WI38 (cell line): ENCODE measurements at regions not wholly inside any gene's neighbourhood (a gene's known extent, or its start where the extent isn't known, plus 50 kb on each side); places are given as distances from the start of the nearest gene placed in this dataset.
"Not testable (repeated sequence)": the region's sequence is repeated elsewhere in the genome, so short reads cannot be mapped to it uniquely, and the experiment has no call there.

ENCODE experiments used
- H3K4me3 ChIP-seq: 2 replicates; pipeline ENCODE4 v1.5.1; 2011; ENCODE audit warnings: low read depth, mild to moderate bottlenecking, control low read depth, low read length
- CTCF ChIP-seq: IDR thresholded peaks from 2 replicates; pipeline ENCODE4 v1.5.1; 2012; ENCODE audit warnings: low read depth, mild to moderate bottlenecking, control low read depth, low read length

GRCh38 chr4:67393007-67393406 lies 152.3 kb downstream of the CENPC start:
- TF ChIP-seq CTCF = no peak
- no peak overlapping the region for H3K4me3 ChIP-seq

GRCh38 chr4:67381406-67381804 lies 163.9 kb downstream of the CENPC start:
- H3K4me3 ChIP-seq = not testable (repeated sequence)

GRCh38 chr4:67380702-67381405 lies 164.4 kb downstream of the CENPC start:
- H3K4me3 ChIP-seq = not testable (repeated sequence)

GRCh38 chr4:67380154-67380553 lies 165.1 kb downstream of the CENPC start:
- no peak for TF ChIP-seq CTCF
- H3K4me3 ChIP-seq = no peak overlapping the region

GRCh38 chr4:67375291-67375690 lies 170.0 kb downstream of the CENPC start:
- TF ChIP-seq CTCF = no peak

GRCh38 chr4:67371615-67372014 lies 173.7 kb downstream of the CENPC start:
- no peak for TF ChIP-seq CTCF

More at GRCh38 chr4:67375291-67375690, 170.0 kb downstream of the CENPC start:
- H3K4me3 ChIP-seq = no peak overlapping the region

GRCh38 chr4:67366311-67366861 lies 178.9 kb downstream of the CENPC start:
- H3K4me3 ChIP-seq = no peak overlapping the region
- no peak for TF ChIP-seq CTCF

More at GRCh38 chr4:67371615-67372014, 173.7 kb downstream of the CENPC start:
- no peak overlapping the region for H3K4me3 ChIP-seq

- TF ChIP-seq CTCF = no peak
- no peak overlapping the region for H3K4me3 ChIP-seq
Measured at GRCh38 chr4:67365661-67366245, 179.6 kb downstream of the CENPC start.
